Calu3 (cell line): ENCODE measurements at regions not wholly inside any gene's neighbourhood (a gene's known extent, or its start where the extent isn't known, plus 50 kb on each side); places are given as distances from the start of the nearest gene placed in this dataset.

ENCODE experiments used
- BruUV-seq: library from RNA; stranded (reverse); fragments of 400-500 nt; replicated peaks from 2 replicates; lab custom pipeline; 2021; lab: Mats Ljungman, UMichigan
- CTCF ChIA-PET: fragments of 300-600 bp; sonication (Branson Sonifier 250); formaldehyde crosslinking; loops from one replicate; lab custom pipeline; 2022; ENCODE audit warnings: antibody characterized with exemption; lab: Charles Lee
- DNase-seq: peaks from one replicate; pipeline ENCODE4 v3.0.0; 2022
- H3K27ac Mint-ChIP-seq: one replicate; pipeline ENCODE4 v1.8.0; 2022; ENCODE audit warnings: mixed read lengths; ENCODE audit not compliant: unreplicated experiment
- H3K27me3 Mint-ChIP-seq: one replicate; pipeline ENCODE4 v1.8.0; 2022; ENCODE audit warnings: mixed read lengths; ENCODE audit not compliant: unreplicated experiment
- H3K36me3 Mint-ChIP-seq: one replicate; pipeline ENCODE4 v1.8.0; 2022; ENCODE audit warnings: mild to moderate bottlenecking, moderate library complexity, mixed read lengths; ENCODE audit not compliant: insufficient read depth, unreplicated experiment
- H3K4me1 Mint-ChIP-seq: one replicate; pipeline ENCODE4 v1.8.0; 2022; ENCODE audit warnings: mild to moderate bottlenecking, low read depth, mixed read lengths; ENCODE audit not compliant: unreplicated experiment
- H3K4me3 Mint-ChIP-seq: one replicate; pipeline ENCODE4 v1.8.0; 2022; ENCODE audit warnings: mild to moderate bottlenecking, low read depth, moderate library complexity, mixed read lengths; ENCODE audit not compliant: unreplicated experiment
- H3K9me3 Mint-ChIP-seq: one replicate; pipeline ENCODE4 v1.8.0; 2022; ENCODE audit warnings: low read depth, mixed read lengths; ENCODE audit not compliant: unreplicated experiment
- CTCF ChIP-seq: fragments of 200-600 bp; IDR thresholded peaks from one replicate; pipeline ENCODE4 v1.8.0; 2022; ENCODE audit warnings: antibody characterized with exemption; ENCODE audit not compliant: unreplicated experiment
- intact Hi-C: fragments of 100-400 bp; cut with micrococcal nuclease; formaldehyde crosslinking; loops from one replicate; pipeline ENCODE4 v1.10.0; 2022; ENCODE audit not compliant: unreplicated experiment

DNA sequence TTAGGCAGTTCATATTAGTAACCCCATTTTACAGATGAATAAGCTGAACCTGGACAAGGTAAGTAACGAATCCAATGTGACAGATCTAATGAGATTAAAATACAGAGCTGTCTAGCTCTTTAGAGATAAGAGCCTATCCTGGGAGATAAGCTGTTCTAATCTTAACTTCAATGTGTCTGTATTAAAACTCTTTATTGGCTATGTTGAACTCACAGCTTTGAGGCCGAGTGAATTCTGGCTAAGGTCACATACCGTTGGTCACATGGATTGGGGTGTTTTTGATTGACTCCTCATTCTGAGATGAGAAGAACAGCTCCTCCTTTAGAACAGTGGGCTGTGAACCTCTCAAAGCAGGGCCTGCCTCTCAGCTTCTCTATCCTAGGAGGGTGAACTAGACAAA, 113.4 kb upstream of the EEPD1 start:
- Mint-ChIP-seq H3K4me1 (peaks cover 46% of the 10 kb centered on the region), H3K4me3 (no peak overlapping the region), H3K27ac (no peak overlapping the region)

GRCh38 chr7:36040679-36041078, 112.4 kb upstream of the EEPD1 start:
- CTCF ChIA-PET = no interaction called here
- no TSS peak for BruUV-seq
- Mint-ChIP-seq H3K27me3 (no peaks in the 10 kb centered on the region), H3K4me1 (peaks cover 56% of the 10 kb centered on the region), H3K36me3 (no peaks in the 10 kb centered on the region), H3K4me3 (no peak overlapping the region), H3K9me3 (peaks cover 2% of the 10 kb centered on the region), H3K27ac (no peak overlapping the region)
- TF ChIP-seq CTCF = no peak
- DNase-seq = no peak
- intact Hi-C loops = no loop called here

More for the DNA sequence above, 113.4 kb upstream of the EEPD1 start:
- no peaks in the 10 kb centered on the region for H3K27me3 Mint-ChIP-seq
- H3K9me3 Mint-ChIP-seq = peaks cover 2% of the 10 kb centered on the region
- BruUV-seq = no TSS peak
- CTCF ChIA-PET = interaction anchor here (0.5 kb wide), 1 partner anchor 43 kb away, joined by 3 read pairs; no protein-coding TSS in a partner anchor
- intact Hi-C loops = loop anchor here (5.0 kb wide), 2 partner anchors 52 to 113 kb away; partner anchors contain the start of gene EEPD1
- no peak for DNase-seq
- TF ChIP-seq CTCF = no peak
- no peaks in the 10 kb centered on the region for H3K36me3 Mint-ChIP-seq

DNA sequence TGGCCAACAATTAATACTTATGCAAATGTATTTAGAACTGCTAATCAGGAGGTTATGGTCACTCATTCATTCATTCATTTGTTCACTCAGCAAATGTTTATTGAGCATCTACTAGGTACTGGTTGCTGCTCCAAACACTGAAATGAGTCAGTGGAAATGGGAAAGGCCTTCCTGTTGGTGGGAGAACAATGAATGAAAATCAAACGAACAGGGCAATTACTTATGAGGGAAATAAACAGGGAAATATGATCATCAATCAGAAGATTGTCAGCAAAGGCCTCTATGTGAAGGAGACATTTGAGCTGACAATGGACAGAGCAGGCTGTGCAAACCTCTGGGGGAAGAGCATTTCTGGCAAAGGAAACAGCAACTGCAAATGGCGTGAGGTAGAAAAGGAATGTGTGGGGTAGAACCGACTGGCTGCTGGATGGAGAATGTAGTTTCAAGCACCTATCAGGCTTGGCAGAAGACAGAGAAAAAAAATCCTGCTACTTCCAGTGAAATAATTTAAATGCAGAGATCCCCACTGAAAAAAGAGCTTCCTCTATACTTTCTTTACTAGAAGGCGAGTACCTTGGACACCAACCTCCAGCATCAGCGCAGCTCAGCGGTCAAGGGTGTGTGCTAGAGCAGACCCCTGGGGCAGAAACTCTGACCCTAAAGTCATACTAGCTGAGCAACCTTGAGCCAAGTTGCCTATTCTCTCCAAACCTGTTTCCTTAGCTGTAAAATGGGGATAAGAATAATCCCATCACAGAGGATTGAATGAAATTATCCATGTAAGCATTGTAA, 108.8 kb upstream of the EEPD1 start:
- intact Hi-C loops = no loop called here
- no TSS peak for BruUV-seq
- no peak for TF ChIP-seq CTCF
- CTCF ChIA-PET = no interaction called here
- DNase-seq = no peak
- H3K36me3 Mint-ChIP-seq = no peaks in the 10 kb centered on the region
- peaks cover 1% of the 10 kb centered on the region for H3K9me3 Mint-ChIP-seq
- H3K4me1 Mint-ChIP-seq = peaks cover 32% of the 10 kb centered on the region
- no peak overlapping the region for H3K4me3 Mint-ChIP-seq
- H3K27me3 Mint-ChIP-seq = no peaks in the 10 kb centered on the region
- H3K27ac Mint-ChIP-seq = no peak overlapping the region

- Mint-ChIP-seq H3K4me3 (no peak overlapping the region), H3K9me3 (no peaks in the 10 kb centered on the region), H3K4me1 (peaks cover 21% of the 10 kb centered on the region), H3K27ac (no peak overlapping the region), H3K36me3 (no peaks in the 10 kb centered on the region), H3K27me3 (no peaks in the 10 kb centered on the region)
- no peak for DNase-seq
- TF ChIP-seq CTCF = no peak
- no TSS peak for BruUV-seq
- CTCF ChIA-PET = no interaction called here
- intact Hi-C loops = no loop called here
Measured at GRCh38 chr7:36045326-36045725, 107.7 kb upstream of the EEPD1 start.
